ENCODE measurements at regions not wholly inside any gene's neighbourhood (a gene's known extent, or its start where the extent isn't known, plus 50 kb on each side); places are given as distances from the start of the nearest gene placed in this dataset.

DNA sequence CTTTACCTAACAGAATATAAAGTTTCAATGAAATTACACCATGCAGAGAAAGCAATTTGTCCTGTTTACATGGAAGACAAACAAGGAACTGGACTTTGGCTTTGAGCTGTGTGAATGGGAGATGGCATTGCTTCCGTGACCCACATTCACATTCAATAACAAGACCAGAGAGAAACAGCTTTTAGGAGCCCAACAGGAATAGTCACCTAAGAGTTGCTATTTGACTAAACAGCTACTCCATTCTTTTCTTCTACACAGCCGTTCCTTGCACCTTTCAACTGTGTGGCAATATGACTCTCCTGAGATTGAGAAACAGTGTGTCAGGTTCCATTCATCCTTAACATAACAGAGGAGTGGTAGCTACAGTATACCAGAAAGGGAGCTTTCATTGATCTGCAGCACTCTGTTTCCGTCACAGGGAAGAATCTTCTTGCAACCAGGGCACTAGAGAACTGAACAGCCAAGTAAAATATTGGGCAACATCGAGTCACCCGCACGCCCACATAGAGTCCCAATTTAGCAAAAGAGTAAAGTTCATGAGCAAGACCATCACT, 355.1 kb downstream of the HAO1 start:
- TF ChIP-seq EZH2 (IDR thresholded peaks at IDR 0.05; ENCODE audit: borderline replicate concordance, insufficient read depth, low read depth, low read length, poor library complexity, severe bottlenecking): no peak
- TF ChIP-seq, protein P1, sequence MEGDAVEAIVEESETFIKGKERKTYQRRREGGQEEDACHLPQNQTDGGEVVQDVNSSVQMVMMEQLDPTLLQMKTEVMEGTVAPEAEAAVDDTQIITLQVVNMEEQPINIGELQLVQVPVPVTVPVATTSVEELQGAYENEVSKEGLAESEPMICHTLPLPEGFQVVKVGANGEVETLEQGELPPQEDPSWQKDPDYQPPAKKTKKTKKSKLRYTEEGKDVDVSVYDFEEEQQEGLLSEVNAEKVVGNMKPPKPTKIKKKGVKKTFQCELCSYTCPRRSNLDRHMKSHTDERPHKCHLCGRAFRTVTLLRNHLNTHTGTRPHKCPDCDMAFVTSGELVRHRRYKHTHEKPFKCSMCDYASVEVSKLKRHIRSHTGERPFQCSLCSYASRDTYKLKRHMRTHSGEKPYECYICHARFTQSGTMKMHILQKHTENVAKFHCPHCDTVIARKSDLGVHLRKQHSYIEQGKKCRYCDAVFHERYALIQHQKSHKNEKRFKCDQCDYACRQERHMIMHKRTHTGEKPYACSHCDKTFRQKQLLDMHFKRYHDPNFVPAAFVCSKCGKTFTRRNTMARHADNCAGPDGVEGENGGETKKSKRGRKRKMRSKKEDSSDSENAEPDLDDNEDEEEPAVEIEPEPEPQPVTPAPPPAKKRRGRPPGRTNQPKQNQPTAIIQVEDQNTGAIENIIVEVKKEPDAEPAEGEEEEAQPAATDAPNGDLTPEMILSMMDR (IDR thresholded peaks at IDR 0.05): no peak

Measured in B cell (primary cell).